ENCODE measurements at regions not wholly inside any gene's neighbourhood (a gene's known extent, or its start where the extent isn't known, plus 50 kb on each side); places are given as distances from the start of the nearest gene placed in this dataset.

- DNase-seq: no peak
Measured at GRCh38 chr1:25024615-25025350, 94.7 kb upstream of the RUNX3 start.

GRCh38 chr1:25023826-25024225 is 93.8 kb upstream of the RUNX3 start:
- DNase-seq: no peak

GRCh38 chr1:25023190-25023578 is 93.1 kb upstream of the RUNX3 start:
- no peak for DNase-seq

GRCh38 chr1:25022361-25023189 is 92.5 kb upstream of the RUNX3 start:
- DNase-seq: peak in 41 of 56 donors; percentile 15 to 68 (median 37)

- no peak for DNase-seq
Measured at GRCh38 chr1:25021591-25022215, 91.6 kb upstream of the RUNX3 start.

GRCh38 chr1:25020851-25021590 is 90.9 kb upstream of the RUNX3 start:
- no peak for DNase-seq

GRCh38 chr1:25020173-25020845 is 90.2 kb upstream of the RUNX3 start:
- no peak for DNase-seq

- DNase-seq: no peak
Measured at GRCh38 chr1:25019337-25020172, 89.5 kb upstream of the RUNX3 start.

- DNase-seq: no peak
Measured at GRCh38 chr1:25018943-25019336, 88.9 kb upstream of the RUNX3 start.

- no peak for DNase-seq
Measured at GRCh38 chr1:25018110-25018735, 88.1 kb upstream of the RUNX3 start.

- no peak for DNase-seq
Measured at GRCh38 chr1:25017436-25018109, 87.5 kb upstream of the RUNX3 start.

GRCh38 chr1:25012966-25013962 is 83.2 kb upstream of the RUNX3 start:
- no peak for DNase-seq

GRCh38 chr1:25011943-25012638 is 82.0 kb upstream of the RUNX3 start:
- no peak for DNase-seq

GRCh38 chr1:25011275-25011674 is 81.2 kb upstream of the RUNX3 start:
- DNase-seq: no peak

- no peak for DNase-seq
Measured at GRCh38 chr1:25009671-25010262, 79.7 kb upstream of the RUNX3 start.

GRCh38 chr1:25008192-25008485 is 78.1 kb upstream of the RUNX3 start:
- no peak for DNase-seq
